IMR-90 (cell line): ENCODE measurements at regions not wholly inside any gene's neighbourhood (a gene's known extent, or its start where the extent isn't known, plus 50 kb on each side); places are given as distances from the start of the nearest gene placed in this dataset.

Experiments used
- ATAC-seq: fragments of 200-7000 bp; cut with Tn5 transposase; 2 replicates; pipeline ENCODE4 v1.9.1; 2020; ENCODE audit warnings: low read depth, mild to moderate bottlenecking, moderate library complexity
- BruUV-seq: library from RNA; stranded (reverse); fragments of 400-500 nt; replicated peaks from 2 replicates; lab custom pipeline; 2021; lab: Mats Ljungman, UMichigan
- CTCF ChIA-PET: fragments of 300-600 bp; formaldehyde crosslinking; extraction: SDS; loops from one replicate; lab custom pipeline; 2021; ENCODE audit warnings: antibody characterized with exemption; lab: Yijun Ruan, JAX
- POLR2A ChIA-PET: fragments of 300-600 bp; sonication (Branson Sonifier 250); formaldehyde crosslinking; loops from one replicate; lab custom pipeline; 2022; ENCODE audit warnings: antibody characterized with exemption; ENCODE audit not compliant: unreplicated experiment; lab: Charles Lee
- DNase-seq: peaks from one replicate; pipeline ENCODE4 v3.0.0; 2013
- H2AFZ ChIP-seq: replicated peaks from 2 replicates; pipeline ENCODE3; 2013; ENCODE audit warnings: low read length, mild to moderate bottlenecking; ENCODE audit not compliant: poor library complexity
- H2AK5ac ChIP-seq: 2 replicates; pipeline ENCODE4 v1.6.1; 2013; ENCODE audit warnings: low read depth, low read length, inconsistent platforms
- H2AK9ac ChIP-seq: replicated peaks from 2 replicates; pipeline ENCODE3; 2013; ENCODE audit warnings: mild to moderate bottlenecking, low read depth, low read length, moderate library complexity; ENCODE audit not compliant: poor library complexity
- H2BK120ac ChIP-seq: 2 replicates; pipeline ENCODE4 v1.6.1; 2013; ENCODE audit warnings: low read depth, low read length, inconsistent platforms
- H2BK15ac ChIP-seq: 3 replicates; pipeline ENCODE4 v1.6.1; 2013; ENCODE audit warnings: low read depth, low read length, inconsistent platforms
- H2BK20ac ChIP-seq: 2 replicates; pipeline ENCODE4 v1.6.1; 2013; ENCODE audit warnings: low read depth, mild to moderate bottlenecking, inconsistent platforms, low read length, moderate library complexity
- H2BK5ac ChIP-seq: 2 replicates; pipeline ENCODE4 v1.6.1; 2013; ENCODE audit warnings: mild to moderate bottlenecking, low read depth, low read length, inconsistent platforms; ENCODE audit not compliant: poor library complexity, severe bottlenecking
- H3K14ac ChIP-seq: replicated peaks from 2 replicates; pipeline ENCODE4 v1.6.1; 2013; ENCODE audit warnings: low read depth, low read length, inconsistent platforms
- H3K18ac ChIP-seq: 2 replicates; pipeline ENCODE4 v1.6.1; 2013; ENCODE audit warnings: low read depth, low read length, control low read depth
- H3K23ac ChIP-seq: 2 replicates; pipeline ENCODE4 v1.6.1; 2013; ENCODE audit warnings: low read depth, low read length, inconsistent platforms
- H3K27ac ChIP-seq: 2 replicates; pipeline ENCODE4 v1.5.1; 2013; ENCODE audit warnings: mild to moderate bottlenecking, control low read depth, low read length; ENCODE audit not compliant: insufficient read depth
- H3K27me3 ChIP-seq: 2 replicates; pipeline ENCODE4 v1.6.1; 2013; ENCODE audit warnings: low read length; ENCODE audit not compliant: control insufficient read depth, insufficient read depth
- H3K36me3 ChIP-seq: 2 replicates; pipeline ENCODE4 v1.6.1; 2013; ENCODE audit warnings: low read length, mixed read lengths; ENCODE audit not compliant: control insufficient read depth, insufficient read depth
- H3K4ac ChIP-seq: 2 replicates; pipeline ENCODE4 v1.6.1; 2013; ENCODE audit warnings: low read depth, low read length, inconsistent platforms
- H3K4me1 ChIP-seq: 2 replicates; pipeline ENCODE4 v1.6.1; 2013; ENCODE audit warnings: low read length, mixed read lengths; ENCODE audit not compliant: control insufficient read depth, insufficient read depth
- H3K4me2 ChIP-seq: 2 replicates; pipeline ENCODE4 v1.6.1; 2013; ENCODE audit warnings: low read depth, mild to moderate bottlenecking, control low read depth, low read length, moderate library complexity
- H3K4me3 ChIP-seq: 2 replicates; pipeline ENCODE4 v1.5.1; 2013; ENCODE audit warnings: low read depth, mild to moderate bottlenecking, control low read depth, low read length, moderate library complexity; ENCODE audit not compliant: insufficient read depth
- H3K56ac ChIP-seq: 2 replicates; pipeline ENCODE4 v1.6.1; 2013; ENCODE audit warnings: low read length, inconsistent platforms; ENCODE audit not compliant: insufficient read depth; ENCODE audit errors: extremely low read depth
- H3K79me1 ChIP-seq, 2 experiments: 2 replicates each; pipeline ENCODE4 v1.6.1; 2013; ENCODE audit warnings: low read length in 2 of 2, inconsistent platforms in 1 of 2, low read depth in 1 of 2
- H3K9ac ChIP-seq: 2 replicates; pipeline ENCODE4 v1.6.1; 2013; ENCODE audit warnings: low read depth, low read length, control low read depth
- H3K9me1 ChIP-seq: 2 replicates; pipeline ENCODE4 v1.6.1; 2013; ENCODE audit warnings: low read length, inconsistent platforms; ENCODE audit not compliant: insufficient read depth
- H3K9me3 ChIP-seq: 2 replicates; pipeline ENCODE4 v1.6.1; 2013; ENCODE audit warnings: low read length; ENCODE audit not compliant: control insufficient read depth, insufficient read depth
- H4K20me1 ChIP-seq: 2 replicates; pipeline ENCODE4 v1.6.1; 2013; ENCODE audit warnings: low read length, inconsistent platforms; ENCODE audit not compliant: insufficient read depth
- H4K5ac ChIP-seq: 2 replicates; pipeline ENCODE4 v1.6.1; 2013; ENCODE audit warnings: mild to moderate bottlenecking, low read depth, low read length, control low read depth
- H4K8ac ChIP-seq, 2 experiments: 2 replicates each; pipeline ENCODE4 v1.6.1; 2013; ENCODE audit warnings: low read depth in 2 of 2, low read length in 2 of 2, control low read depth in 1 of 2, inconsistent platforms in 1 of 2
- H4K91ac ChIP-seq: 2 replicates; pipeline ENCODE4 v1.6.1; 2013; ENCODE audit warnings: low read depth, low read length, inconsistent platforms; ENCODE audit not compliant: insufficient read depth
- BHLHE40 ChIP-seq: fragments of 150-350 bp; IDR thresholded peaks from 2 replicates; pipeline ENCODE4 v1.6.1; 2016; ENCODE audit warnings: mild to moderate bottlenecking, low read depth, low read length
- CEBPB ChIP-seq: IDR thresholded peaks from 2 replicates; pipeline ENCODE4 v1.6.1; 2012; ENCODE audit warnings: low read depth, low read length, improper control_type of control experiment
- CHD1 ChIP-seq: IDR thresholded peaks from 2 replicates; pipeline ENCODE4 v1.6.1; 2012; ENCODE audit warnings: low read depth, low read length, improper control_type of control experiment
- CTCF ChIP-seq: conservative IDR thresholded peaks from 2 replicates; pipeline ENCODE4 v1.5.1; 2012; ENCODE audit warnings: mild to moderate bottlenecking, low read depth, low read length, improper control_type of control experiment
- ELK1 ChIP-seq: fragments of 150-350 bp; IDR thresholded peaks from 2 replicates; pipeline ENCODE4 v1.6.1; 2016; ENCODE audit warnings: low read depth, mild to moderate bottlenecking, low read length, moderate library complexity, borderline replicate concordance
- FOS ChIP-seq: fragments of 150-350 bp; IDR thresholded peaks from 2 replicates; pipeline ENCODE4 v1.6.1; 2016; ENCODE audit warnings: low read depth, low read length
- MAFK ChIP-seq: IDR thresholded peaks from 2 replicates; pipeline ENCODE4 v1.6.1; 2012; ENCODE audit warnings: low read depth, low read length, improper control_type of control experiment
- MAZ ChIP-seq: IDR thresholded peaks from 2 replicates; pipeline ENCODE4 v1.6.1; 2012; ENCODE audit warnings: low read depth, mild to moderate bottlenecking, low read length, improper control_type of control experiment, moderate library complexity, borderline replicate concordance
- MXI1 ChIP-seq: IDR thresholded peaks from 2 replicates; pipeline ENCODE4 v1.6.1; 2012; ENCODE audit warnings: low read depth, mild to moderate bottlenecking, low read length, moderate library complexity, borderline replicate concordance
- NFE2L2 ChIP-seq: fragments of 150-350 bp; IDR thresholded peaks from 2 replicates; pipeline ENCODE4 v1.6.1; 2016; ENCODE audit warnings: low read depth, mild to moderate bottlenecking, low read length
- POLR2A ChIP-seq: IDR thresholded peaks from 2 replicates; pipeline ENCODE4 v1.6.1; 2012; ENCODE audit warnings: mild to moderate bottlenecking, low read depth, low read length
- RAD21 ChIP-seq: IDR thresholded peaks from 2 replicates; pipeline ENCODE4 v1.6.1; 2012; ENCODE audit warnings: low read length, improper control_type of control experiment
- RCOR1 ChIP-seq: IDR thresholded peaks from 2 replicates; pipeline ENCODE4 v1.6.1; 2012; ENCODE audit warnings: mild to moderate bottlenecking, low read length, improper control_type of control experiment; ENCODE audit not compliant: insufficient replicate concordance
- RFX5 ChIP-seq: IDR thresholded peaks from 2 replicates; pipeline ENCODE4 v1.8.0; 2012; ENCODE audit warnings: low read depth, mild to moderate bottlenecking, low read length, moderate library complexity
- SMC3 ChIP-seq: fragments of 150-350 bp; IDR thresholded peaks from 2 replicates; pipeline ENCODE4 v1.6.1; 2016; ENCODE audit warnings: low read depth, mild to moderate bottlenecking, antibody characterized with exemption, low read length, moderate library complexity
- USF2 ChIP-seq: fragments of 150-350 bp; IDR thresholded peaks from 2 replicates; pipeline ENCODE4 v1.6.1; 2017; ENCODE audit warnings: mild to moderate bottlenecking, antibody characterized with exemption, low read length, low read depth
- dilution Hi-C: fragments of 300-500 bp; cut with HindIII; formaldehyde crosslinking; loops from one replicate; pipeline ENCODE4 v1.14.3; 2018; ENCODE audit warnings: low sequenced_read_pairs; ENCODE audit not compliant: unreplicated experiment
- in situ Hi-C: fragments of 300-500 bp; cut with MboI; formaldehyde crosslinking; loops from 3 replicates; pipeline ENCODE4 v1.14.3; 2019; ENCODE audit warnings: low sequenced_read_pairs, inconsistent platforms, mixed read lengths
- intact Hi-C: fragments of 100-400 bp; cut with micrococcal nuclease; formaldehyde crosslinking; loops from 2 replicates; pipeline ENCODE4 v1.10.0; 2022

DNA sequence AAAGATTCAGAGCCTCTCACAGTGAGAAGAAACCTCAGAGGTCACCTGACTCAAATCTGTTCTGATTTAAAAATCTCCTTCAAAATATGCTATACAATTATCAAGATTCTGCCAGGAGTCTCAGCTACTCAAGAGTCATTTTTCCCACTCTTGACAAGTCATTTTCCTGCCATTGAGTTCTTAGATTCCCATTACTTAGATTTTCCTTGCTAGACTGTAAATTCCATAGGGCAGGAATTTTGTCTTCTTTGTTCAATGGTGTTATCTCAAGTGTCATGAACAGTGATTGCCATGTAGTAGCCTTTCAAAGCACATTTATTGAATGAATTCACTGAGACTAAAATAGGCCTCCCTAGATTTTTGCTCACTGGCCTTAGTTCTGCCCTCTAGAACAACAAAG is 95.9 kb downstream of the PCTP start:
- Histone ChIP-seq H3K4me1 (no peaks in the 10 kb centered on the region), H3K9ac (no peak overlapping the region), H3K4ac (no peak overlapping the region), H4K5ac (no peak overlapping the region), H3K56ac (no peak overlapping the region), H3K27me3 (0 out of 2 replicates have a peak, but pooled peaks cover 2% of the 10 kb centered on the region), H4K20me1 (no peaks in the 10 kb centered on the region), H3K18ac (no peak overlapping the region), H2BK120ac (no peak overlapping the region), H3K36me3 (no peaks in the 10 kb centered on the region), H3K9me1 (no peaks in the 10 kb centered on the region), H4K8ac (no peak overlapping the region), H3K23ac (no peak overlapping the region), H3K27ac (no peak overlapping the region), H3K9me3 (no peaks in the 10 kb centered on the region), H2BK5ac (no peak overlapping the region), H4K91ac (no peak overlapping the region), H3K79me1 (no peaks in the 10 kb centered on the region), H2BK15ac (no peak overlapping the region), H2AK9ac (no peak overlapping the region), H2AFZ (no peak overlapping the region), H2BK20ac (no peak overlapping the region), H2AK5ac (no peak overlapping the region), H3K4me2 (no peak overlapping the region), H3K14ac (no peak overlapping the region), H3K4me3 (no peak overlapping the region)
- TF ChIP-seq FOS (no peak), RCOR1 (no peak), SMC3 (no peak), RFX5 (no peak), NFE2L2 (no peak), CEBPB (no peak), CTCF (no peak), RAD21 (no peak), USF2 (no peak), ELK1 (no peak), POLR2A (no peak), MAFK (no peak), MXI1 (no peak), MAZ (no peak), CHD1 (no peak), BHLHE40 (no peak)
- BruUV-seq, result no TSS peak
- no peak for ATAC-seq
- ChIA-PET POLR2A (no interaction called here), CTCF (no interaction called here)
- DNase-seq, result no peak
- intact Hi-C loops (loop anchor here (5.0 to 10.0 kb wide), 3 partner anchors 471 to 1118 kb away; partner anchors contain the start of genes COIL and NOG), dilution Hi-C loops (no loop called here), in situ Hi-C loops (loop anchor here (10.0 kb wide), 1 partner anchor 868 kb away; no protein-coding TSS in a partner anchor)
